Kidney (tissue), 13 donors: ENCODE measurements at regions not wholly inside any gene's neighbourhood (a gene's known extent, or its start where the extent isn't known, plus 50 kb on each side); places are given as distances from the start of the nearest gene placed in this dataset.
"Not testable (repeated sequence)": the region's sequence is repeated elsewhere in the genome, so short reads cannot be mapped to it uniquely, and the experiment has no call there.

Experiments
- DNase-seq, 5 donors: peaks; one replicate each; pipeline ENCODE4 v3.0.0-alpha.2; 2013 to 2020
- FAIRE-seq: peaks from 2 replicates; lab custom pipeline; 2012; peaks lifted over from hg19 to GRCh38; lab: Jason Lieb, UNC
- H3K27ac ChIP-seq, 2 donors: one replicate each; pipeline ENCODE4 v1.7.0; 2013; ENCODE audit warnings: low read depth in 2 of 2, low read length in 2 of 2, inconsistent platforms in 1 of 2
- H3K27me3 ChIP-seq: one replicate; pipeline ENCODE4 v1.7.1; 2013; ENCODE audit warnings: low read length, inconsistent platforms; ENCODE audit not compliant: control insufficient read depth, insufficient read depth
- H3K36me3 ChIP-seq, 3 donors: one replicate each; pipeline versions ENCODE4 v1.7.0 to v1.7.1; 2013; ENCODE audit warnings: low read length in 3 of 3, control low read depth in 1 of 3, inconsistent platforms in 1 of 3; ENCODE audit not compliant: insufficient read depth in 3 of 3, control insufficient read depth in 2 of 3
- H3K4me1 ChIP-seq, 3 donors: one replicate each; pipeline versions ENCODE4 v1.7.0 to v1.7.1; 2013; ENCODE audit warnings: low read length in 3 of 3, inconsistent platforms in 1 of 3, low read depth in 1 of 3; ENCODE audit not compliant: control insufficient read depth in 2 of 3, insufficient read depth in 2 of 3
- H3K4me3 ChIP-seq, 3 donors: one replicate each; pipeline versions ENCODE4 v1.7.0 to v1.8.1; 2013; ENCODE audit warnings: low read length in 3 of 3, control low read depth in 1 of 3, inconsistent platforms in 1 of 3
- H3K9ac ChIP-seq, 3 donors: one replicate each; pipeline versions ENCODE4 v1.7.0 to v1.7.1; 2013; ENCODE audit warnings: low read length in 3 of 3, control low read depth in 1 of 3, inconsistent platforms in 1 of 3
- H3K9me3 ChIP-seq, 3 donors: one replicate each; pipeline versions ENCODE4 v1.7.0 to v1.7.1; 2013; ENCODE audit warnings: low read length in 3 of 3, control low read depth in 1 of 3, inconsistent platforms in 1 of 3; ENCODE audit not compliant: control insufficient read depth in 2 of 3, insufficient read depth in 1 of 3
- CTCF ChIP-seq: IDR thresholded peaks from 3 replicates; pipeline ENCODE4 v1.5.1; 2012; ENCODE audit warnings: mild to moderate bottlenecking, moderate library complexity, borderline replicate concordance; ENCODE audit not compliant: insufficient read depth; ENCODE audit errors: extremely low read depth
- intact Hi-C: fragments of 100-400 bp; cut with DNase I; formaldehyde crosslinking; loops from one replicate; pipeline ENCODE4 v1.11.1; 2022
- donor health status: control.
- donor health status: control.
- donor health status: control.
- donor health status: control.
- donor health status: control.
- donor health status: DM: yes; HTN: yes; CAD: no.
- donor health status: Normal renal cell carcinoma (clear cell type).

GRCh38 chr6:97978855-97979271 lies 695.8 kb upstream of the MMS22L start:
- Histone ChIP-seq H3K4me3 (no peak overlapping the region), H3K9me3 (no peaks in the 10 kb centered on the region), H3K36me3 (no peaks in the 10 kb centered on the region), H3K27me3 (no peaks in the 10 kb centered on the region), H3K27ac (no peak overlapping the region), H3K4me1 (no peaks in the 10 kb centered on the region), H3K9ac (no peak overlapping the region)
- DNase-seq = no peak
- intact Hi-C loops = no loop called here
- TF ChIP-seq CTCF = no peak
- FAIRE-seq = no peak

GRCh38 chr6:97979285-97979684 lies 696.3 kb upstream of the MMS22L start:
- H3K27me3 ChIP-seq, H3K9ac ChIP-seq, H3K27ac ChIP-seq, H3K36me3 ChIP-seq, H3K4me1 ChIP-seq, FAIRE-seq, H3K9me3 ChIP-seq, DNase-seq, H3K4me3 ChIP-seq, intact Hi-C loops: not testable (repeated sequence)

GRCh38 chr6:97989451-97989850 lies 706.4 kb upstream of the MMS22L start:
- TF ChIP-seq CTCF = no peak
- no peak overlapping the region for H3K9ac ChIP-seq
- no peaks in the 10 kb centered on the region for H3K9me3 ChIP-seq
- H3K4me3 ChIP-seq = no peak overlapping the region
- intact Hi-C loops = no loop called here
- no peak overlapping the region for H3K27ac ChIP-seq
- no peaks in the 10 kb centered on the region for H3K36me3 ChIP-seq
- DNase-seq (no peak), FAIRE-seq (no peak)
- no peaks in the 10 kb centered on the region for H3K4me1 ChIP-seq
- H3K27me3 ChIP-seq = no peaks in the 10 kb centered on the region

GRCh38 chr6:97995158-97995557 lies 712.1 kb upstream of the MMS22L start:
- no peak overlapping the region for H3K4me3 ChIP-seq
- FAIRE-seq = no peak

More at GRCh38 chr6:97995158-97995557, 712.1 kb upstream of the MMS22L start:
- Histone ChIP-seq H3K9me3 (no peaks in the 10 kb centered on the region), H3K27ac (no peak overlapping the region), H3K27me3 (no peaks in the 10 kb centered on the region), H3K36me3 (no peaks in the 10 kb centered on the region), H3K4me1 (no peaks in the 10 kb centered on the region), H3K9ac (no peak overlapping the region)
- intact Hi-C loops = no loop called here
- no peak for DNase-seq
- TF ChIP-seq CTCF = no peak
